Ascending aorta (tissue), 2 donors: ENCODE measurements at regions not wholly inside any gene's neighbourhood (a gene's known extent, or its start where the extent isn't known, plus 50 kb on each side); places are given as distances from the start of the nearest gene placed in this dataset.

ENCODE experiments used
- DNase-seq, 2 donors: peaks; one replicate each; pipeline ENCODE4 v3.0.0-alpha.2; 2019; ENCODE audit warnings: low spot score in 2 of 2
- H3K27ac ChIP-seq, 2 donors: fragments of 200-600 bp; sonication (generic); one replicate each; pipeline ENCODE4 v1.5.1; 2016 to 2017; ENCODE audit warnings: mild to moderate bottlenecking in 1 of 2
- H3K27me3 ChIP-seq: fragments of 200-600 bp; sonication (generic); one replicate; pipeline ENCODE4 v1.5.1; 2017
- H3K36me3 ChIP-seq, 2 donors: fragments of 200-600 bp; sonication (generic); one replicate each; pipeline ENCODE4 v1.5.1; 2016
- H3K4me1 ChIP-seq, 2 donors: fragments of 200-600 bp; sonication (generic); one replicate each; pipeline ENCODE4 v1.5.1; 2016 to 2017; ENCODE audit warnings: mild to moderate bottlenecking in 1 of 2
- H3K4me3 ChIP-seq, 2 donors: fragments of 200-600 bp; sonication (generic); one replicate each; pipeline ENCODE4 v1.5.1; 2016 to 2017; ENCODE audit warnings: mild to moderate bottlenecking in 1 of 2
- H3K9me3 ChIP-seq, 2 donors: fragments of 200-600 bp; sonication (generic); one replicate each; pipeline ENCODE4 v1.5.1; 2016
- CTCF ChIP-seq, 3 experiments: fragments of 200-600 bp in 2 of 3; fragments of 450-650 bp in 1 of 3; sonication (generic) in 2 of 3; IDR thresholded peaks; one replicate each; pipeline ENCODE4 v1.5.1; 2016 to 2019; ENCODE audit warnings: antibody characterized with exemption in 3 of 3, mild to moderate bottlenecking in 1 of 3, moderate library complexity in 1 of 3
- intact Hi-C: fragments of 100-400 bp; cut with DNase I; formaldehyde crosslinking; loops from one replicate; pipeline ENCODE4 v1.15.1; 2023

GRCh38 chr20:55919956-55920355 is 85.4 kb downstream of the CBLN4 start:
- Histone ChIP-seq H3K36me3 (no peaks in the 10 kb centered on the region), H3K4me1 (no peaks in the 10 kb centered on the region), H3K9me3 (no peaks in the 10 kb centered on the region), H3K27me3 (no peaks in the 10 kb centered on the region), H3K27ac (no peak overlapping the region), H3K4me3 (no peak overlapping the region)
- intact Hi-C loops, result no loop called here
- DNase-seq, result no peak
- TF ChIP-seq CTCF (IDR thresholded peaks at IDR 0.05), result no peak

- H3K4me1 ChIP-seq, result no peaks in the 10 kb centered on the region
- no peaks in the 10 kb centered on the region for H3K9me3 ChIP-seq
- H3K27ac ChIP-seq, result no peak overlapping the region
- DNase-seq, result no peak
- H3K27me3 ChIP-seq, result no peaks in the 10 kb centered on the region
- no peaks in the 10 kb centered on the region for H3K36me3 ChIP-seq
- no peak overlapping the region for H3K4me3 ChIP-seq
- intact Hi-C loops, result no loop called here
- TF ChIP-seq CTCF (IDR thresholded peaks at IDR 0.05), result no peak
Observed at GRCh38 chr20:55919319-55919718, 86.0 kb downstream of the CBLN4 start.

- intact Hi-C loops, result no loop called here
- no peaks in the 10 kb centered on the region for H3K36me3 ChIP-seq
Observed at GRCh38 chr20:55918471-55918870, 86.8 kb downstream of the CBLN4 start.

GRCh38 chr20:55893031-55893430 is 112.3 kb downstream of the CBLN4 start:
- intact Hi-C loops, result no loop called here
- H3K4me1 ChIP-seq, result no peaks in the 10 kb centered on the region
- no peaks in the 10 kb centered on the region for H3K27me3 ChIP-seq
- TF ChIP-seq CTCF (IDR thresholded peaks at IDR 0.05), result no peak
- no peaks in the 10 kb centered on the region for H3K36me3 ChIP-seq
- H3K4me3 ChIP-seq, result no peak overlapping the region
- no peak overlapping the region for H3K27ac ChIP-seq
- H3K9me3 ChIP-seq, result no peaks in the 10 kb centered on the region
- no peak for DNase-seq

More at GRCh38 chr20:55918471-55918870, 86.8 kb downstream of the CBLN4 start:
- no peak overlapping the region for H3K27ac ChIP-seq
- no peaks in the 10 kb centered on the region for H3K9me3 ChIP-seq
- DNase-seq, result no peak
- H3K4me1 ChIP-seq, result no peaks in the 10 kb centered on the region
- H3K27me3 ChIP-seq, result no peaks in the 10 kb centered on the region
- no peak overlapping the region for H3K4me3 ChIP-seq
- TF ChIP-seq CTCF (IDR thresholded peaks at IDR 0.05), result no peak

- Histone ChIP-seq H3K9me3 (no peaks in the 10 kb centered on the region), H3K36me3 (no peaks in the 10 kb centered on the region), H3K27me3 (no peaks in the 10 kb centered on the region), H3K4me1 (no peaks in the 10 kb centered on the region), H3K27ac (no peak overlapping the region), H3K4me3 (no peak overlapping the region)
- no peak for TF ChIP-seq CTCF (IDR thresholded peaks at IDR 0.05)
- intact Hi-C loops, result no loop called here
- DNase-seq, result no peak
Observed at GRCh38 chr20:55888685-55889084, 116.6 kb downstream of the CBLN4 start.

- H3K9me3 ChIP-seq, result no peaks in the 10 kb centered on the region
- DNase-seq, result no peak
- H3K36me3 ChIP-seq, result no peaks in the 10 kb centered on the region
- TF ChIP-seq CTCF (IDR thresholded peaks at IDR 0.05), result no peak
- no peaks in the 10 kb centered on the region for H3K4me1 ChIP-seq
- no peaks in the 10 kb centered on the region for H3K27me3 ChIP-seq
- intact Hi-C loops, result no loop called here
- H3K4me3 ChIP-seq, result no peak overlapping the region
- H3K27ac ChIP-seq, result no peak overlapping the region
Observed at GRCh38 chr20:55882910-55883309, 122.4 kb downstream of the CBLN4 start.
